B cell (primary cell): ENCODE measurements at regions not wholly inside any gene's neighbourhood (a gene's known extent, or its start where the extent isn't known, plus 50 kb on each side); places are given as distances from the start of the nearest gene placed in this dataset.

Source experiments
- ATAC-seq: fragments of 200-7000 bp; cut with Tn5 transposase; one replicate; pipeline ENCODE4 v1.10.0; 2021; ENCODE audit warnings: low read depth, mild to moderate bottlenecking, moderate number of reproducible peaks, moderate library complexity
- CTCF ChIA-PET: fragments of 350-600 bp; sonication (Branson Sonifier 250); formaldehyde crosslinking; loops from one replicate; lab custom pipeline; 2021; ENCODE audit warnings: antibody characterized with exemption, inconsistent platforms; lab: Charles Lee
- POLR2A ChIA-PET: fragments of 350-600 bp; sonication (Branson Sonifier 250); formaldehyde crosslinking; loops from one replicate; lab custom pipeline; 2021; ENCODE audit warnings: antibody characterized with exemption; lab: Charles Lee
- DNase-seq: peaks from one replicate; pipeline ENCODE4 v3.0.0; 2013
- H2AFZ ChIP-seq: 2 replicates; pipeline ENCODE4 v1.6.1; 2012; ENCODE audit warnings: mild to moderate bottlenecking, low read depth, low read length; ENCODE audit not compliant: insufficient read depth, poor library complexity, severe bottlenecking
- H3K27ac ChIP-seq, 2 donors: 1 replicate in 1 of 2; 2 replicates in 1 of 2; pipeline ENCODE4 v1.5.1; 2012 to 2013; ENCODE audit warnings: low read length in 2 of 2, mild to moderate bottlenecking in 2 of 2, moderate library complexity in 1 of 2
- H3K27me3 ChIP-seq, 4 experiments: fragments of 200-600 bp in 1 of 4; sonication (generic) in 1 of 4; replicated peaks in 1 of 4; 1 replicate in 2 of 4; 2 replicates in 2 of 4; pipeline versions ENCODE4 v1.6.1 to v1.7.0; 2013 to 2016; ENCODE audit warnings: low read length in 3 of 4, mild to moderate bottlenecking in 2 of 4, mixed read lengths in 1 of 4, moderate library complexity in 1 of 4; ENCODE audit not compliant: insufficient read depth in 4 of 4, control insufficient read depth in 3 of 4; ENCODE audit errors: control extremely low read depth in 1 of 4
- H3K36me3 ChIP-seq, 2 experiments: replicated peaks in 1 of 2; 1 replicate in 1 of 2; 2 replicates in 1 of 2; pipeline versions ENCODE4 v1.6.1 to v1.7.1; 2013; ENCODE audit warnings: low read length in 1 of 2; ENCODE audit not compliant: insufficient read depth in 2 of 2, control insufficient read depth in 1 of 2; ENCODE audit errors: control extremely low read depth in 1 of 2, extremely low read depth in 1 of 2
- H3K4me1 ChIP-seq, 2 donors: fragments of 200-600 bp in 1 of 2; sonication (generic) in 1 of 2; 1 replicate in 1 of 2; 2 replicates in 1 of 2; pipeline versions ENCODE4 v1.5.1 to v1.6.1; 2013 to 2017; ENCODE audit warnings: low read length in 2 of 2; ENCODE audit not compliant: control insufficient read depth in 2 of 2, insufficient read depth in 2 of 2
- H3K4me2 ChIP-seq: replicated peaks from 2 replicates; pipeline ENCODE3; 2012; ENCODE audit warnings: mild to moderate bottlenecking, low read depth, low read length; ENCODE audit not compliant: poor library complexity, severe bottlenecking
- H3K4me3 ChIP-seq, 5 experiments: fragments of 200-600 bp in 1 of 5; sonication (generic) in 1 of 5; 1 replicate in 3 of 5; 2 replicates in 2 of 5; pipeline versions ENCODE4 v1.5.1 to v1.7.0; 2011 to 2016; ENCODE audit warnings: low read length in 4 of 5, mild to moderate bottlenecking in 4 of 5, low read depth in 2 of 5, control low read depth in 1 of 5, moderate library complexity in 1 of 5; ENCODE audit not compliant: insufficient read depth in 1 of 5; ENCODE audit errors: control extremely low read depth in 1 of 5, extremely low read depth in 1 of 5
- H3K79me2 ChIP-seq: fragments of 200-600 bp; sonication (generic); one replicate; pipeline ENCODE4 v1.6.0; 2016; ENCODE audit warnings: low read length; ENCODE audit not compliant: control insufficient read depth, insufficient read depth
- H3K9ac ChIP-seq: fragments of 200-600 bp; sonication (generic); 2 replicates; pipeline ENCODE4 v1.6.1; 2017; ENCODE audit warnings: mild to moderate bottlenecking, low read length, moderate library complexity
- H3K9me3 ChIP-seq, 3 donors: one replicate each; pipeline versions ENCODE4 v1.6.1 to v1.7.1; 2013; ENCODE audit warnings: low read length in 2 of 3; ENCODE audit not compliant: control insufficient read depth in 2 of 3, insufficient read depth in 1 of 3; ENCODE audit errors: control extremely low read depth in 1 of 3
- H4K20me1 ChIP-seq: 2 replicates; pipeline ENCODE4 v1.6.0; 2012; ENCODE audit warnings: mild to moderate bottlenecking, low read length; ENCODE audit not compliant: insufficient read depth, control insufficient read depth, poor library complexity, severe bottlenecking
- H3K27ac Mint-ChIP-seq: one replicate; pipeline ENCODE4 v1.8.0; 2021; ENCODE audit warnings: mixed read lengths
- H3K27me3 Mint-ChIP-seq: one replicate; pipeline ENCODE4 v1.8.0; 2021; ENCODE audit warnings: mixed read lengths
- H3K4me1 Mint-ChIP-seq: one replicate; pipeline ENCODE4 v1.8.0; 2021; ENCODE audit warnings: mixed read lengths
- H3K4me3 Mint-ChIP-seq: one replicate; pipeline ENCODE4 v1.8.0; 2021; ENCODE audit warnings: mixed read lengths
- H3K9me3 Mint-ChIP-seq: one replicate; pipeline ENCODE4 v1.8.0; 2022; ENCODE audit warnings: mixed read lengths; ENCODE audit not compliant: insufficient read depth
- EZH2 ChIP-seq: IDR thresholded peaks from 2 replicates; pipeline ENCODE4 v1.6.1; 2012; ENCODE audit warnings: borderline replicate concordance, low read depth, mild to moderate bottlenecking, moderate library complexity, low read length; ENCODE audit not compliant: insufficient read depth, poor library complexity, severe bottlenecking
- WGBS: methylation state at CpG from one replicate; pipeline ENCODE4 v1.1.5; 2013; ENCODE audit warnings: missing lambda C conversion rate; ENCODE audit not compliant: insufficient coverage; 5-methylcytosine and 5-hydroxymethylcytosine counted together
- intact Hi-C: fragments of 100-400 bp; cut with micrococcal nuclease; formaldehyde crosslinking; loops from one replicate; pipeline ENCODE4 v1.10.0; 2022
- TF ChIP-seq, protein P1 (sequence below): fragments of 200-600 bp; IDR thresholded peaks from one replicate; pipeline ENCODE4 v1.8.0; 2022; ENCODE audit warnings: antibody characterized with exemption, mild to moderate bottlenecking

DNA sequence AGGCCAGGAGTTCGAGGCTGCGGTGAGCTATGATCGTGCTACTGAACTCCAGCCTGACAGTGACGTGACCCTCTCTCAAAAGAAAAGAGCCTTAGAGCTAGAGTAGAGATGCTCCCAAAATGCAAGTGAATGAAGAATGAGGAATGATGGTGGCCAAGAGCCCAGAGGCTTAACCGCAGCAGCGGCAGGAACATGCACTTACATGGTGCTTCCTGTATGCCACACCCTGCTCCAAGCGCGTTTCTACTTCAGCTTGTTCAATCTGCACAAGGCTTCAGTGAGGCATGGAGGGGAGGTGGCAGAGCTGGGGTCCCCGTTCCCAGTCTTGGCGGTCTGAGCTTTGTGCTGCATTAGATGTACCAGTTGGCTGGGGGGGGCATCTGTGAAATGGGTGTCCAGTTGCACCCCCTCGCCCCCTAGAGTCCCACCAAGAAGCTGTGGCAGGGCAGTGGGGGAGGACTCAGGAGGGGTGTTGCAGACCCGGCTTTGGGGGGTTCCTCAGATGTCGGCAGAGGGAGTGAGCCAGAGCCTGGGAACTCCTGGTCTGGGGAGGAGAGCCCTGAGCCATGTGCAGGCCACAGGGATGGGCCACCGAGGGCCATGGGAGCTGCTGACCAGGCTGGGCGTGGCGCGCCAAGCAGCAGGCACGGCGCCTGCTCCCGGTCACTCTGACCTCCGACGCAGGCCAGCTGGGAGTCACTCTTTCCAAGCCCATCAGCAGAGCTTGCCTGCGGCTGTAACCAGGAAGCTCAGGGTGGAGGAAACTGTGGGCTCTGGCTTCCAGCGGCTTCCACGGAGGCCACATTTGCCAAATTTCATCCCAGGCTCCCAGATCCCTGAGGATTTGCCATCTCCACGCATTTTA is 260.1 kb downstream of the PARN start:
- H3K27me3 Mint-ChIP-seq: no peaks in the 10 kb centered on the region
- H3K27ac Mint-ChIP-seq: no peak overlapping the region
- DNase-seq (no peak), ATAC-seq (no peak)
- no peaks in the 10 kb centered on the region for H4K20me1 ChIP-seq
- H3K9me3 ChIP-seq: no peaks in the 10 kb centered on the region
- no peaks in the 10 kb centered on the region for H3K79me2 ChIP-seq
- no peak overlapping the region for H3K4me3 Mint-ChIP-seq
- H3K9me3 Mint-ChIP-seq: no peaks in the 10 kb centered on the region
- ChIA-PET CTCF (no interaction called here), POLR2A (interaction anchor here (0.6 kb wide), 1 partner anchor 46 kb away, joined by 3 read pairs; no protein-coding TSS in a partner anchor)
- H3K4me2 ChIP-seq: no peak overlapping the region
- no peaks in the 10 kb centered on the region for H3K4me1 Mint-ChIP-seq
- intact Hi-C loops: no loop called here
- TF ChIP-seq, protein P1, sequence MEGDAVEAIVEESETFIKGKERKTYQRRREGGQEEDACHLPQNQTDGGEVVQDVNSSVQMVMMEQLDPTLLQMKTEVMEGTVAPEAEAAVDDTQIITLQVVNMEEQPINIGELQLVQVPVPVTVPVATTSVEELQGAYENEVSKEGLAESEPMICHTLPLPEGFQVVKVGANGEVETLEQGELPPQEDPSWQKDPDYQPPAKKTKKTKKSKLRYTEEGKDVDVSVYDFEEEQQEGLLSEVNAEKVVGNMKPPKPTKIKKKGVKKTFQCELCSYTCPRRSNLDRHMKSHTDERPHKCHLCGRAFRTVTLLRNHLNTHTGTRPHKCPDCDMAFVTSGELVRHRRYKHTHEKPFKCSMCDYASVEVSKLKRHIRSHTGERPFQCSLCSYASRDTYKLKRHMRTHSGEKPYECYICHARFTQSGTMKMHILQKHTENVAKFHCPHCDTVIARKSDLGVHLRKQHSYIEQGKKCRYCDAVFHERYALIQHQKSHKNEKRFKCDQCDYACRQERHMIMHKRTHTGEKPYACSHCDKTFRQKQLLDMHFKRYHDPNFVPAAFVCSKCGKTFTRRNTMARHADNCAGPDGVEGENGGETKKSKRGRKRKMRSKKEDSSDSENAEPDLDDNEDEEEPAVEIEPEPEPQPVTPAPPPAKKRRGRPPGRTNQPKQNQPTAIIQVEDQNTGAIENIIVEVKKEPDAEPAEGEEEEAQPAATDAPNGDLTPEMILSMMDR: no peak
- TF ChIP-seq EZH2: no peak
- no peak overlapping the region for H3K9ac ChIP-seq
- H2AFZ ChIP-seq: no peak overlapping the region
- no peaks in the 10 kb centered on the region for H3K27me3 ChIP-seq
- H3K27ac ChIP-seq: no peak overlapping the region
- H3K4me1 ChIP-seq: no peaks in the 10 kb centered on the region
- H3K4me3 ChIP-seq: no peak overlapping the region
- 79% methylated on average over 26 of the region's 26 CpGs for WGBS
- no peaks in the 10 kb centered on the region for H3K36me3 ChIP-seq

DNA sequence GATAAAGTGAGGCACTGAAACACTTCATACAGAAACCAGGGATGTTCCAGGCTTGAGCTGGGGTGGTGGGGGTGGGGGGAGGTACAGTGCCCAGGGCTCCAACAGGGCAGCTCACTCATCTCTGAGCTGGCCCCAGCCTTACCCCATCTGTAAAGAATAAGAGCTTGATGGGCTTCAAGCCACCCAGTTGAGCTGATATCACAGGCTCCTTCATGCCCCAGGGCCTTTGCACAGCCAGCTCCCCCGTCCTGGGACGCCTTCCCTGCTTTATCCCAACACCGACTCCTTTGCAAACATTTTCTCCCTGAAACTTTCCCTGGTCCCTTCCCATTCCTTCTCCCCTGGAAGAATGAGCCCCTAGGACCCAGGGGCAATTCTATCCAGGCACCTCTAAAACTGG is 261.7 kb downstream of the PARN start:
- Histone ChIP-seq H3K4me2 (no peak overlapping the region), H3K79me2 (no peaks in the 10 kb centered on the region), H3K36me3 (no peaks in the 10 kb centered on the region), H2AFZ (no peak overlapping the region), H3K27me3 (peaks cover 0 to 2% (median 0%) of the 10 kb centered on the region in 4 experiments), H3K9ac (no peak overlapping the region), H3K27ac (no peak overlapping the region), H4K20me1 (no peaks in the 10 kb centered on the region), H3K9me3 (no peaks in the 10 kb centered on the region), H3K4me3 (no peak overlapping the region), H3K4me1 (no peaks in the 10 kb centered on the region)
- intact Hi-C loops: no loop called here
- Mint-ChIP-seq H3K9me3 (no peaks in the 10 kb centered on the region), H3K27me3 (peaks cover under 1% of the 10 kb centered on the region), H3K27ac (no peak overlapping the region), H3K4me3 (no peak overlapping the region), H3K4me1 (no peaks in the 10 kb centered on the region)
- 93% methylated on average over 3 of the region's 3 CpGs for WGBS
- no peak for DNase-seq
- ATAC-seq: no peak
- ChIA-PET CTCF (interaction anchor here (1.4 kb wide), 1 partner anchor 14 kb away, joined by 3 read pairs; no protein-coding TSS in a partner anchor), POLR2A (interaction anchor here (0.7 kb wide), 1 partner anchor 1662 kb away, joined by 3 read pairs; no protein-coding TSS in a partner anchor)
- TF ChIP-seq, protein P1: no peak
- no peak for TF ChIP-seq EZH2
